ENCODE measurements at regions not wholly inside any gene's neighbourhood (a gene's known extent, or its start where the extent isn't known, plus 50 kb on each side); places are given as distances from the start of the nearest gene placed in this dataset.

DNA sequence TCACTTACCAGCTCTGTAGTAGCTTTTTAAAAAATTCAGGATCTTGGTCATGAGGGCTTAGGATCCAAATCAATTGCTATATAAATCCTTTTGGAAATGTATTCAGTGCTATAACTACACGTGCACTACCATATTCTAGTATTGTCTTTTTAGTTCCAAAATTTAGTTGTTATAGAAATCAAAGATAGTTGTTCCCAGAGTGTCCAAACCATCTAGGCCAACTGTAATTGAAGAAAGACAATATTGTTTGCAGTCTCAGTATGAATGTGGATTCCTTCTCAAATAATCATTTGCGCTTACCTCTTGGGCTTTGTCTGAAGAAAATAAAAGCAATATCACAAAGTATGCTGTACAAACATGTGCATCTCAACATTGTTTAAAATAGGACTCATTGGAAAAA lies 184.1 kb upstream of the EDNRB start:
- WGBS, 2 donors (ENCODE audit: low coverage in 1 of 2), result 75 to 83% methylated on average over 2 of the region's 2 CpGs
- no peak for TF ChIP-seq CTCF (IDR thresholded peaks at IDR 0.05)
- no peaks in the 10 kb centered on the region for H3K27me3 ChIP-seq
- H3K27ac ChIP-seq, result peak overlapping the region in 1 of 4 donors; percentile 17
- ATAC-seq, result no peak
- H3K4me1 ChIP-seq, result no peaks in the 10 kb centered on the region
- no peaks in the 10 kb centered on the region for H3K9me3 ChIP-seq
- no peak overlapping the region for H3K4me3 ChIP-seq
- no peaks in the 10 kb centered on the region for H3K36me3 ChIP-seq

- H3K9me3 ChIP-seq, result no peaks in the 10 kb centered on the region
- H3K4me1 ChIP-seq, result no peaks in the 10 kb centered on the region
- peak; percentile 89 for ATAC-seq
- 40 to 84% methylated on average over 1 to 4 of the region's 4 CpGs for WGBS, 2 donors (ENCODE audit: low coverage in 1 of 2)
- H3K27ac ChIP-seq, result peak overlapping the region in 1 of 4 donors; percentile 17
- H3K27me3 ChIP-seq, result no peaks in the 10 kb centered on the region
- H3K4me3 ChIP-seq, result no peak overlapping the region
- H3K36me3 ChIP-seq, result no peaks in the 10 kb centered on the region
- TF ChIP-seq POLR2AphosphoS5 (IDR thresholded peaks at IDR 0.05), result peak; percentile 44
- no peak for TF ChIP-seq POLR2A (IDR thresholded peaks at IDR 0.05)
- no peak for TF ChIP-seq CTCF (IDR thresholded peaks at IDR 0.05)
- TF ChIP-seq EP300 (IDR thresholded peaks at IDR 0.05), result no peak
Observed at GRCh38 chr13:78102121-78102677, 183.6 kb upstream of the EDNRB start.

DNA sequence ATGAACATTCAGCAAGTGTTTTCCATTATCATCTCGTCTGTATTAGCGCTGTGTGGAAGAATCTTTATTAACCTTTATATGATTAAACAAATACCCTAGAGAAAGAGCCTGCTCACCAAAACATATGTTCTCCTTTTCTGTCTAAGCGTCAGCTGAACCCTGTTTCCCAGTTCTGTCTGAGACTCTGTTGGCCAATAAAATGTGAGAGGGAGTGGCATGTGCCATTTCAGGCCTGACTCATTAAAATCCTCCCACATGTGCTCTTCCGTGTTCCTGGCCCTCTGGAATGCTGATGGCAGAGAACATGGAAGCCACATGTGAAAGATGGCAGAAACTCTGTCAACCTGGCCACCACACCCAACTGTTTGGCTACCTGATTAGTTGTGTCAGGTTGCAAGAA lies 181.9 kb upstream of the EDNRB start:
- H3K27ac ChIP-seq, result no peak overlapping the region
- no peak for TF ChIP-seq POLR2AphosphoS5 (IDR thresholded peaks at IDR 0.05)
- no peak for TF ChIP-seq POLR2A (IDR thresholded peaks at IDR 0.05)
- no peak for TF ChIP-seq CTCF (IDR thresholded peaks at IDR 0.05)
- no peak for TF ChIP-seq EP300 (IDR thresholded peaks at IDR 0.05)
- H3K36me3 ChIP-seq, result no peaks in the 10 kb centered on the region
- H3K9me3 ChIP-seq, result no peaks in the 10 kb centered on the region
- no peaks in the 10 kb centered on the region for H3K27me3 ChIP-seq
- ATAC-seq, result no peak
- no peak overlapping the region for H3K4me3 ChIP-seq
- WGBS, 2 donors (ENCODE audit: low coverage in 1 of 2), result 71 to 83% methylated on average over 3 to 4 of the region's 4 CpGs
- H3K4me1 ChIP-seq, result no peaks in the 10 kb centered on the region

- Histone ChIP-seq H3K27me3 (no peaks in the 10 kb centered on the region), H3K4me1 (no peaks in the 10 kb centered on the region), H3K4me3 (no peak overlapping the region), H3K9me3 (no peaks in the 10 kb centered on the region), H3K27ac (no peak overlapping the region), H3K36me3 (no peaks in the 10 kb centered on the region)
- TF ChIP-seq CTCF (IDR thresholded peaks at IDR 0.05) (no peak), EP300 (IDR thresholded peaks at IDR 0.05) (no peak), POLR2A (IDR thresholded peaks at IDR 0.05) (no peak), POLR2AphosphoS5 (IDR thresholded peaks at IDR 0.05) (no peak)
- 61 to 90% methylated on average over 2 to 3 of the region's 3 CpGs for WGBS, 2 donors (ENCODE audit: low coverage in 1 of 2)
- ATAC-seq, result no peak
Observed at GRCh38 chr13:78098249-78098648, 179.6 kb upstream of the EDNRB start.

DNA sequence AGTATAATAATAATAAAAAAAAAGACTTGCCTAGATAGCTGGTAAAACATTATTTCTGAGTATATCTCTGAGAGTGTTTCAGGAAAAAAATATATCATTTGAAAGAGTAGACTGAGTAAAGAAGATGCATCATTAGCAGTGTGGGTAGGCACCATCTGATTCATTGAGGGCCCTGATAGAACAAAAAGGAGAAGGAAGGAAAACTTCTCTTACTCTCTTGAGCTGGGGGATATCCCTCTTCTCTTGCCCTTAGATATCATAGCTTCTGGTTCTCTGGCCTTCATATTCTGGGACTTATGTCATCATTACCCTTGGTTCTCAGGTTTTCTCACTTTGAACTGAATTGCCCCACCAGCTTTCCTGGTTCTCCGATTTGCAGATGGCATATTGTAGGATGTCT lies 177.6 kb upstream of the EDNRB start:
- H3K27me3 ChIP-seq, result no peaks in the 10 kb centered on the region
- H3K27ac ChIP-seq, result no peak overlapping the region
- 88 to 100% methylated on average over 1 of the region's 1 CpG for WGBS, 2 donors (ENCODE audit: low coverage in 1 of 2)
- no peak overlapping the region for H3K4me3 ChIP-seq
- H3K36me3 ChIP-seq, result no peaks in the 10 kb centered on the region
- ATAC-seq, result no peak
- TF ChIP-seq POLR2AphosphoS5 (IDR thresholded peaks at IDR 0.05) (no peak), POLR2A (IDR thresholded peaks at IDR 0.05) (no peak), EP300 (IDR thresholded peaks at IDR 0.05) (no peak), CTCF (IDR thresholded peaks at IDR 0.05) (no peak)
- no peaks in the 10 kb centered on the region for H3K4me1 ChIP-seq
- H3K9me3 ChIP-seq, result no peaks in the 10 kb centered on the region

Measured in gastroesophageal sphincter (tissue), 4 donors.